Peyer's patch (tissue), 4 donors: ENCODE measurements at regions not wholly inside any gene's neighbourhood (a gene's known extent, or its start where the extent isn't known, plus 50 kb on each side); places are given as distances from the start of the nearest gene placed in this dataset.

Experiments
- DNase-seq, 3 donors: peaks; one replicate each; pipeline ENCODE4 v3.0.0-alpha.2; 2017 to 2019
- H3K27ac ChIP-seq, 4 donors: fragments of 200-600 bp; sonication (generic); one replicate each; pipeline ENCODE4 v1.5.1; 2016 to 2019
- H3K27me3 ChIP-seq, 2 donors: fragments of 200-600 bp; sonication (generic); one replicate each; pipeline ENCODE4 v1.5.1; 2019
- H3K36me3 ChIP-seq, 3 donors: fragments of 200-600 bp; sonication (generic); one replicate each; pipeline ENCODE4 v1.5.1; 2016 to 2019
- H3K4me1 ChIP-seq, 4 donors: fragments of 200-600 bp; sonication (generic); one replicate each; pipeline ENCODE4 v1.5.1; 2016 to 2019
- H3K4me3 ChIP-seq, 4 donors: fragments of 200-600 bp; sonication (generic); 1 replicate in 3 of 4; 2 replicates in 1 of 4; pipeline ENCODE4 v1.5.1; 2016 to 2019; ENCODE audit warnings: mild to moderate bottlenecking in 1 of 4
- H3K9me3 ChIP-seq, 4 donors: fragments of 200-600 bp; sonication (generic); one replicate each; pipeline ENCODE4 v1.5.1; 2016 to 2019; ENCODE audit warnings: mild to moderate bottlenecking in 1 of 4
- CTCF ChIP-seq, 6 experiments: fragments of 450-650 bp in 4 of 6; fragments of 200-600 bp in 2 of 6; sonication (generic) in 1 of 6; IDR thresholded peaks; one replicate each; pipeline ENCODE4 v1.5.1; 2017 to 2019; ENCODE audit warnings: antibody characterized with exemption in 6 of 6, mild to moderate bottlenecking in 3 of 6, moderate library complexity in 1 of 6
- POLR2A ChIP-seq, 2 donors: fragments of 450-650 bp; IDR thresholded peaks; one replicate each; pipeline ENCODE4 v1.5.1; 2017; ENCODE audit warnings: antibody characterized with exemption in 2 of 2, mild to moderate bottlenecking in 2 of 2, moderate library complexity in 2 of 2

GRCh38 chr4:115361781-115362180, 248.4 kb upstream of the NDST4 start:
- TF ChIP-seq CTCF (IDR thresholded peaks at IDR 0.05) (no peak), POLR2A (IDR thresholded peaks at IDR 0.05) (no peak)
- H3K4me3 ChIP-seq, result no peak overlapping the region
- no peaks in the 10 kb centered on the region for H3K4me1 ChIP-seq
- no peaks in the 10 kb centered on the region for H3K9me3 ChIP-seq
- no peaks in the 10 kb centered on the region for H3K36me3 ChIP-seq
- H3K27me3 ChIP-seq, result no peaks in the 10 kb centered on the region
- DNase-seq, result no peak
- no peak overlapping the region for H3K27ac ChIP-seq

GRCh38 chr4:115360431-115360830, 247.0 kb upstream of the NDST4 start:
- Histone ChIP-seq H3K27ac (no peak overlapping the region), H3K4me1 (no peaks in the 10 kb centered on the region), H3K27me3 (no peaks in the 10 kb centered on the region), H3K36me3 (no peaks in the 10 kb centered on the region), H3K9me3 (no peaks in the 10 kb centered on the region), H3K4me3 (no peak overlapping the region)
- TF ChIP-seq POLR2A (IDR thresholded peaks at IDR 0.05) (no peak), CTCF (IDR thresholded peaks at IDR 0.05) (no peak)
- no peak for DNase-seq

GRCh38 chr4:115357776-115358175, 244.4 kb upstream of the NDST4 start:
- no peak for DNase-seq
- Histone ChIP-seq H3K27me3 (no peaks in the 10 kb centered on the region), H3K4me1 (no peaks in the 10 kb centered on the region), H3K36me3 (no peaks in the 10 kb centered on the region), H3K27ac (no peak overlapping the region), H3K4me3 (no peak overlapping the region), H3K9me3 (no peaks in the 10 kb centered on the region)
- TF ChIP-seq POLR2A (IDR thresholded peaks at IDR 0.05), result no peak
- TF ChIP-seq CTCF (IDR thresholded peaks at IDR 0.05), result no peak

GRCh38 chr4:115356176-115356575, 242.8 kb upstream of the NDST4 start:
- no peaks in the 10 kb centered on the region for H3K36me3 ChIP-seq
- H3K4me3 ChIP-seq, result no peak overlapping the region
- TF ChIP-seq CTCF (IDR thresholded peaks at IDR 0.05), result no peak
- TF ChIP-seq POLR2A (IDR thresholded peaks at IDR 0.05), result no peak
- H3K9me3 ChIP-seq, result no peaks in the 10 kb centered on the region
- H3K27ac ChIP-seq, result no peak overlapping the region
- no peaks in the 10 kb centered on the region for H3K27me3 ChIP-seq
- no peaks in the 10 kb centered on the region for H3K4me1 ChIP-seq
- DNase-seq, result no peak

- no peak for TF ChIP-seq POLR2A (IDR thresholded peaks at IDR 0.05)
- H3K27me3 ChIP-seq, result no peaks in the 10 kb centered on the region
Observed at GRCh38 chr4:115355329-115355728, 241.9 kb upstream of the NDST4 start.

GRCh38 chr4:115353370-115353769, 239.9 kb upstream of the NDST4 start:
- Histone ChIP-seq H3K36me3 (no peaks in the 10 kb centered on the region), H3K27ac (no peak overlapping the region), H3K27me3 (no peaks in the 10 kb centered on the region), H3K4me3 (no peak overlapping the region), H3K9me3 (no peaks in the 10 kb centered on the region), H3K4me1 (no peaks in the 10 kb centered on the region)
- no peak for TF ChIP-seq POLR2A (IDR thresholded peaks at IDR 0.05)
- TF ChIP-seq CTCF (IDR thresholded peaks at IDR 0.05), result no peak
- DNase-seq, result no peak

More at GRCh38 chr4:115355329-115355728, 241.9 kb upstream of the NDST4 start:
- Histone ChIP-seq H3K36me3 (no peaks in the 10 kb centered on the region), H3K4me1 (no peaks in the 10 kb centered on the region), H3K9me3 (no peaks in the 10 kb centered on the region), H3K4me3 (no peak overlapping the region), H3K27ac (no peak overlapping the region)
- DNase-seq, result no peak
